ENCODE measurements at regions not wholly inside any gene's neighbourhood (a gene's known extent, or its start where the extent isn't known, plus 50 kb on each side); places are given as distances from the start of the nearest gene placed in this dataset.
"Not testable (repeated sequence)": the region's sequence is repeated elsewhere in the genome, so short reads cannot be mapped to it uniquely, and the experiment has no call there.

DNA sequence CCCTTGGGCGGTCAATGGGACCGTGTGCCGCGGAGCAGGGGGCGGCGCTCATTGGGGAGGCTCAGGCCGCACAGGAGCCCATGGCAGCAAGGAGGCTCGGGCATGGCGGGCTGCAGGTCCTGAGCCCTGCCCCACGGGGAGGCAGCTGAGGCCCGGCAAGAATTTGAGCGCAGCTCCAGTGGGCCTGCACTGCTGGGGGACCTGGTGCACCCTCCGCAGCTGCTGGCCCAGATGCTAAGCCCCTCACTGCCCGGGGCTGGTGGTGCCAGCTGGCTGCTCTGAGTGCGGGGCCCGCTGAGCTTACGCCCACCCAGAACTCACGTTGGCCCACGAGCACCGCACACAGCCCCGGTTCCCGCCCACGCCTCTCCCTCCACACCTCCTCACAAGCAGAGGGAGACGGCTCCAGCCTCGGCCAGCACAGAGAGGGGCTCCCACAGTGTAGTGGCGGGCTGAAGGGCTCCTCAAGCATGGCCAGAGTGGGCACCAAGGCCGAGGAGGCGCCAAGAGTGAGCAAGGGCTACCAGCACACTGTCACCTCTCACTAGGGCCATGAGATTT, 141.1 kb upstream of the OR13F1 start:
- no peaks in the 10 kb centered on the region for H3K9me3 ChIP-seq
- intact Hi-C loops (cut with DNase I), result no loop called here
- no peaks in the 10 kb centered on the region for H3K27me3 ChIP-seq
- no peak overlapping the region for H3K4me3 ChIP-seq
- no peak for TF ChIP-seq POLR2A (IDR thresholded peaks at IDR 0.05; ENCODE audit: low read depth)
- no peak for TF ChIP-seq CTCF (IDR thresholded peaks at IDR 0.05)
- TF ChIP-seq POLR2AphosphoS5 (IDR thresholded peaks at IDR 0.05), result no peak
- no peak for TF ChIP-seq EP300 (IDR thresholded peaks at IDR 0.05)
- no peaks in the 10 kb centered on the region for H3K36me3 ChIP-seq
- 83% methylated on average over 10 of the region's 28 CpGs for WGBS
- no peak for DNase-seq (ENCODE audit: extremely low spot score)
- peaks cover 0 to 11% (median 4%) of the 10 kb centered on the region in 4 donors for H3K4me1 ChIP-seq
- no peak overlapping the region for H3K27ac ChIP-seq (replicated peaks in 1 of 4)

- Histone ChIP-seq H3K4me3 (no peak overlapping the region), H3K9me3 (no peaks in the 10 kb centered on the region), H3K36me3 (no peaks in the 10 kb centered on the region), H3K27me3 (no peaks in the 10 kb centered on the region), H3K4me1 (peaks cover 0 to 11% (median 4%) of the 10 kb centered on the region in 4 donors), H3K27ac (replicated peaks in 1 of 4) (no peak overlapping the region)
- TF ChIP-seq CTCF (IDR thresholded peaks at IDR 0.05), result no peak
- no peak for TF ChIP-seq POLR2A (IDR thresholded peaks at IDR 0.05; ENCODE audit: low read depth)
- TF ChIP-seq POLR2AphosphoS5 (IDR thresholded peaks at IDR 0.05), result no peak
- TF ChIP-seq EP300 (IDR thresholded peaks at IDR 0.05), result no peak
- intact Hi-C loops (cut with DNase I), result no loop called here
- DNase-seq (ENCODE audit: extremely low spot score), result no peak
Observed at GRCh38 chr9:104367507-104367906, 136.6 kb upstream of the OR13F1 start.

GRCh38 chr9:104368318-104368717, 135.7 kb upstream of the OR13F1 start:
- H3K36me3 ChIP-seq; DNase-seq (ENCODE audit: extremely low spot score); H3K27ac ChIP-seq (replicated peaks in 1 of 4); H3K27me3 ChIP-seq; H3K4me3 ChIP-seq; H3K9me3 ChIP-seq; intact Hi-C loops (cut with DNase I): not testable (repeated sequence)
- H3K4me1 ChIP-seq, result peaks cover 0 to 11% (median 4%) of the 10 kb centered on the region in 4 donors
- WGBS, result 90% methylated on average over 3 of the region's 3 CpGs

DNA sequence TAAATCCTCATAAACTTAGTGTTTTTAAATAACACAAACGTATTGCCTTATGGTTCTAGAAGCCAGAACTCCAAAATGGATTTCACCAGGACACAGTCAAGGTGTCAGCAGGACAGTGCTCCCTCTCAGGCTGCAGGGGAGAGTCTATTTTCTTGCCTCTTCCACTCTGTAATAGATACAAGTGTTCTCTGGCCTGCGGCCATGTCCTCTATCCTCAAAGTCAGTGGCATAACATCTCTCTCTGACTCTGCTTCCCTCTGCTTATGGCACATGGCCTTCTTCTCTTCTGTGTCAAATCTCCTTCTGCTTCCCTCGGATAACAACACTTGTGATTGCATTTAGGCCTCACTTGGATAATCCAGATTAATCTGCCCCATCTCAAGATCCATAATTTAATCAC, 129.4 kb upstream of the OR13F1 start:
- H3K4me1 ChIP-seq, result no peaks in the 10 kb centered on the region
- intact Hi-C loops (cut with DNase I), result no loop called here
- no peaks in the 10 kb centered on the region for H3K9me3 ChIP-seq
- no peak overlapping the region for H3K27ac ChIP-seq (replicated peaks in 1 of 4)
- H3K4me3 ChIP-seq, result no peak overlapping the region
- 84% methylated on average over 3 of the region's 3 CpGs for WGBS
- H3K36me3 ChIP-seq, result no peaks in the 10 kb centered on the region
- no peaks in the 10 kb centered on the region for H3K27me3 ChIP-seq
- TF ChIP-seq EP300 (IDR thresholded peaks at IDR 0.05) (no peak), POLR2AphosphoS5 (IDR thresholded peaks at IDR 0.05) (no peak), CTCF (IDR thresholded peaks at IDR 0.05) (no peak), POLR2A (IDR thresholded peaks at IDR 0.05; ENCODE audit: low read depth) (no peak)
- no peak for DNase-seq (ENCODE audit: extremely low spot score)

DNA sequence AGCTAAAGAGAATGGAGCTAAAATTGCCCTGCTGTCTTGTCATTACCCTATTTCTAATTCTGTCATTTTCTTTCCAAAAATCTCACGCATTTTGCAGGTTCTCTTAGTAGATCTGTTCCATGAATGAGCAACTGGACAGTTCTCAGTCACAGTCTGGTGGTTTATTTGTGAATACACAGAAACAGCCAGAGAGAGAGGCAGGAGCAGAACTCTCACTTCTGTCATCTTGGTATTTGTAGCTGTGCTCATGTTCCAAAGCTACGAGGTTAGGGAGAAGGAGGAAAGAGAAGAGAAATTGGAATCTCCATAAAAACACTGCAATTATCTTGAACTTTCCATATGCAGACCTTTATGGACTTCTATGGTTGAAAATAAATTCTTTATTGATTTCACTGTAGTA, 118.0 kb upstream of the OR13F1 start:
- Histone ChIP-seq H3K4me1 (no peaks in the 10 kb centered on the region), H3K9me3 (no peaks in the 10 kb centered on the region), H3K27ac (replicated peaks in 1 of 4) (no peak overlapping the region), H3K36me3 (no peaks in the 10 kb centered on the region), H3K27me3 (no peaks in the 10 kb centered on the region), H3K4me3 (no peak overlapping the region)
- intact Hi-C loops (cut with DNase I), result loop anchor here (5.0 kb wide), 2 partner anchors 356 to 359 kb away; no protein-coding TSS in a partner anchor
- DNase-seq (ENCODE audit: extremely low spot score), result no peak
- no peak for TF ChIP-seq POLR2AphosphoS5 (IDR thresholded peaks at IDR 0.05)
- TF ChIP-seq POLR2A (IDR thresholded peaks at IDR 0.05; ENCODE audit: low read depth), result no peak
- TF ChIP-seq CTCF (IDR thresholded peaks at IDR 0.05), result no peak
- 67% methylated on average over 2 of the region's 2 CpGs for WGBS
